ENCODE measurements at regions not wholly inside any gene's neighbourhood (a gene's known extent, or its start where the extent isn't known, plus 50 kb on each side); places are given as distances from the start of the nearest gene placed in this dataset.

- no peak for TF ChIP-seq CTCF (IDR thresholded peaks at IDR 0.05; ENCODE audit: low read length)
- TF ChIP-seq EZH2 (optimal IDR thresholded peaks at IDR 0.05; ENCODE audit: low read depth, low read length): no peak
Measured at GRCh38 chr13:19289180-19289579, 107.6 kb upstream of the TUBA3C start.
